Endometrium (tissue), 2 donors: ENCODE measurements at regions not wholly inside any gene's neighbourhood (a gene's known extent, or its start where the extent isn't known, plus 50 kb on each side); places are given as distances from the start of the nearest gene placed in this dataset.
"Not testable (repeated sequence)": the region's sequence is repeated elsewhere in the genome, so short reads cannot be mapped to it uniquely, and the experiment has no call there.

ENCODE experiments used
- FAIRE-seq: peaks from 2 replicates; lab custom pipeline; 2012; peaks lifted over from hg19 to GRCh38; lab: Jason Lieb, UNC
- donor health status: control.
- donor health status: control.

DNA sequence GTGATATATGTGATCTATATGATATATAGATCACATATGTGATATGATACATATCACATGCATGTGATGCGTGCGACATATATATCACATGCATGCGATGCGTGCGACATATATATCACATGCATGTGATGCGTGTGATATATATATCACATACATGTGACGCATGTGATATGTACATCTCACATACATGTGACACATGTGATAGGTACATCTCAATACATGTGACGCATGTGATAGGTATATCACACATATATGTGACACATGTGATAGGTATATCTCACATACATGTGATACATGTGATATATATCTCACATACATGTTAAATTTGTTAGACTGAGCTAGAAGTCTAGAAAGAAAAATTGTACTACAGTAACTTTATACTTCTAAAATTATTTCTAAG, 1095.9 kb downstream of the EFNA5 start:
- FAIRE-seq, result no peak

DNA sequence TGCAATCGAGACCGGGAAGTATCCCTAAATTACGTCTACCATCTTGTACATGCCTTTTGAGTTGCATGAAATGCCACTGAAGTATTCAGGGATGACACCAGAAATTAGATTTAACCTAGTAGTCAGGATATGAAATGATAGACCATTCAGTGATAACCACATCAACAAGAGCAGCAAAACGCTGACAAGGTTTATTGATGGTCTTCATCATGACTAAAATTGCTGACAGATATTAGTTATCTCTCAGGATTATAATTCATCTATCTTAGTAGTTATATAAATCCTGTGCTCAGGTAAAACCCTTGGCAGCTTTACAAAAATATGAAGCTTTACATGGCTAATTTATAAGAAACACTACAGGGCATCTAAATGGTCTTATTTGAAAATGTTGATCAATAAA, 1104.7 kb downstream of the EFNA5 start:
- FAIRE-seq, result no peak

DNA sequence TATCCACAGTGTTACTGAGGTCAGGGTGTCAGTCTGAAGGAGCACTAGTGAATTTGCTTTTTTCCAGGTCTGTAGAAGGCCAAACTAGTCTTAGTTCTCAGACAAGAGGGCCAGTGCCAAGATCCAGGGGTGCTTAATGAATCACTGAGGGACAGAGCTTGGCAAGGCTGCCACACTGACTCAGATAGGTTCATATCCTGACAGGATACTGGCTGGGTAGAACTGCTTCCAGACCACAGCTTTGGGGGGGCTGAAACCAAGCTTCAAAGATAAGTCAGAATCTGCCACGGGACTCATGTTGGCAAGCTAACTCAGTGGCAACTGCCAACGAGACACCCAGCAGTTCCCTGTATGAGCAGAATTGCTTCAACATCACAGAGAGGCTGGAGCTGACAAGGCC, 1125.4 kb downstream of the EFNA5 start:
- no peak for FAIRE-seq

DNA sequence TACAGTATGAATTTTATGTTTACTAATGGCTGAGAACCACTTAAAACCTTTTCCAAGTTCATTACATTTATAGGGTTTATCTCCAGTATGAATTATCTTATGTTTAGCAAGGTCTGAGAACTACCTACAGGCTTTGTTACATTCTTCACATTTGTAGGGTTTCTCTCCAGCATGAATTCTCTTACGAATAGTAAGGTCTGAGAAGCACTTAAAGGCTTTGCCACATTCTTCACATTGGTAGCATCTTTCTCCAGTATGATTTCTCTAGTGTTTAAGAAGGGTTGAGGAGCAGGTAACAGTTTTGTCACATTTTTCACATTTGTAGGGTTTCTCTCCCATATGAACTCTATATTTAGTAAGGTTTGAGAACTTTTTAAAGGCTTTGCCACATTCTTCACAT, 1127.4 kb downstream of the EFNA5 start:
- FAIRE-seq, result no peak

DNA sequence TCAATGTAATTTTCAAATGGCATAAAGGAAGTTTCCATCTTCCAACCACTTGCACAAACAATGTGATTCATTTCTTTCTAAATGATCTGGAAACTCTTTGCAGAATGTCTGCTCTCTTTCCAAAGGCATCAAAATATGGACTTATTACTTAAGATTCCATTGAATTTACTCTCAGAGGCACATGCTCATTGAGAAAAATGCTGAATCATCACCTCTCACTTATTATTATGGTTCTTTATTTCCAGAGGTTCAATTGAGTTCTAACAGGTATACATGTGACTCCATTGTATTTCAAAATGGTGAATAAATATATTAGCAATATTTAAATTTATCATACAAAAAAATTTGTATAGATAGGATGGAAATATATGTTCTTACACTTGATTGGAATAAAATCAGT, 1140.6 kb downstream of the EFNA5 start:
- no peak for FAIRE-seq

DNA sequence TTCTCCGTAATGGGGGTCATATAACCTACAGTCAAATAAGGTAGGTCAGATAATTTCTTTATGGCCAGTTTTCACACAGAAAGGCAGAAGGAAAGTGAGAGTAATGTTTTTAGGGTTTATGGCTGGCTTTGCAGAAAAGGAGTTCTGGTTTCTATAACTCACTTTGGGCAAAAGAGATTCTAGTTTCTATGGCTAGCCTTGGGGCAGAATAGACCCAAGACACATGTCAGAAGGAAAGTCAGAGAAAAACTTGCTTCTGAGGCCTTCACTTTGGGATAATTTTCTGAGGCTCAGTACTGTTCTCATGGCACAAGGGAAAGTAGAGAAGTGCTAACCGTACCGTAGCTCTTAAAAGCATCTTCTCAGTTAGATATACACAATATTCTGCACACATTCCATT, 1145.3 kb downstream of the EFNA5 start:
- no peak for FAIRE-seq

DNA sequence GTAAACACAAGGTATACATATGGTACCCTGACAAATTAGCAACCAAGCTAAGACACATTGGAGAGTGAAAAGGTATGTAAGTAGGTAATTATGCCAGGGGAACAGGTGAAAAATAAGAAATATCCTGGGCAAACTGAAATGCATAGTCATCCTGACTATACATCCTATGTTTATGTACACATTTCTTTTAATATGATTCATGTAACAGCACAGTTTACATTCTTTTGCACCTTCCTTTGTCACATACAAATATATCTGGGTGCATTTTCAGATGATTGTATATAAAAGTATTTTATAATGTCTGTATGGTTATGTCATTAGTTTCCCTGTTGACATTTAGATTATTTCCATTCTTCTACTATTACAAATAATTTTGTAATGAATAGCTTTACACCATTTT, 1146.9 kb downstream of the EFNA5 start:
- FAIRE-seq, result no peak

DNA sequence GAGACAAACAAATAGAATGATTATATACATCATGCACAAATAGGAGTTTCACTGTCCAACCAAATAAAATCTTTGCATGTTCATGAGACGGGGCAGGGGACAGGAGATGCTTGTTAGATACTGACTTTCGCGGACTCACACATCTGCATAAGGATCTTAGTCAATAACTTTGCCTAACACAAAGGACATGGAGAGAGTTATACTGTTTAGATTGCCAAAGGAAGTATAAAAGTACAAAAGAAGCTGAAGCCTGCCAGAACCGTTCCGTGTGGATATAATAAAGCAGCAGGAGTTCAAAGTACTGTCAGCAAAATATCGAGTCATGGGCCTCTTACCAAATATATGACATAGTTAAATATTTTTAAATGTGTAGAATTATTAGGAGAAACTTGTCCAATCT, 1148.4 kb downstream of the EFNA5 start:
- FAIRE-seq, result no peak

DNA sequence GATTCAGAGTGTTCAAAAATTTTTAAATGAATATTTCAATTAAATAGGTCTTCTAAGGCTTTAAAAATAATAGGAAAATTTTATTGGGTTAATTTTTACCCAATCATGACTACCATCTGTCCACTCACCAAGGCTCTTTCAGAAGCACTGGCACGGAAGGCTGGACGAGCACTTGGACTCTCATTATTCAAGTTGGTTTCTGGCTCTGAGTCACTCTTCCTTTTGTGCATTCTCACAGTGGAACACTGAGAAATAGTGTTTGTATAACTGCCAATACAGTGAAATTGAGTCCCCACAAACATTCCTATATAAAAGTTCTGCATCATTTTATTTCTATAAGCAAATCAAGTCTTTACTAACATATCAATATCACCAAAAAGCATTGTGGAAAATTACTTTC, 1149.0 kb downstream of the EFNA5 start:
- FAIRE-seq, result no peak

DNA sequence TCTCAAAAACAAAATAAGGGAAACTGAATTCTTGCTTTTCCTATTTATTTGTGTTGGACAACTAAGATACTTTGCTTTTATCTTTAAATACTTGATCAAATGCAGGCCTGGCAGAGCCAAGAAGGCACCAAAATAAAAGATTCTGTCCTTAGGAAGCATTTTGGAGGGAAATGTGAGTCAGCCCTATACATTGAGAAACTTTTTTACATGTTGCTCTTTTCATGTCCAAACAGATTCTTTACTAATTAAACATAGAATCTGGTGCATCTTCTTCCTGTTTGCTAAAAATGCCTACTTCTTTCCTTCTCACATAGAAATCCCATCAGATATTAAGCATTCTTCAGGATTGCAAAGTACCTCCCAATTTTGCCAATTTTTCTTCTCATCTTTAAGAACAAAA, 1160.4 kb downstream of the EFNA5 start:
- no peak for FAIRE-seq

DNA sequence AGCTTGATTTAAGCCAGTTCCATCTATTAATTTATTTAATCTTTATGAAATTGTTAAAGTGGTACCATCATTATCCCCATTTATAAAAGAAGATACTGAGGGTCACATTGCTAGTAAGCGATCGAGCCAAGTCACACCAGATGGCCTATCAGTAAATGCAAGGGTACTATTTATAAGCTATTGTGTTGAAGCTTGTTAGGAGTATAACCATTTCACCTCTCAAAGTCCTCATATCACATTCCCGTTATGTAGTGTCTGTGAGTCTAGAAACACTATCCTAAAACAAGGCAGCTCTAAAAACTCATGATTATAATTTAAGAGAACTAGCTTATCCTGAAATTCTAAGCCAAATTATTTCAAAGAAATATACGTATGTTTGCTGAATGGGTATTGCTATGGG, 1161.8 kb downstream of the EFNA5 start:
- no peak for FAIRE-seq

DNA sequence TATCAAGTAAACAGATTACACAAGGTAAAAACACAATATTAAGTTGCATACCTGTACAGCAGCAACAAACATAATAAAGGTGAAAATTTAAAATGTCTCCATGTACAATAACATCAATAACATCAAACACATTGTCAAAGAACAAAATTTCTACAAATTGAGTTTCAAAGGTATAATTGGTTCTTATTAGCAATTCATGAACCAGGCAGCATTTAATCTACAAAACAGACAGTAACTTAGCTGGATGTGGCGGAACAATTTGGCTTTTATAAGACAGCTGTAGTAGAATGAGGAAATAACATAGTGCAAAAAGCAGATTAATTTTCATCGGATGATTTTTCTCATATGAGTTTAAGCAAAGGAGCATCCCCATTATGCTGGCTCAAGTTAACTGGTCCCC, 1176.8 kb downstream of the EFNA5 start:
- FAIRE-seq, result no peak

DNA sequence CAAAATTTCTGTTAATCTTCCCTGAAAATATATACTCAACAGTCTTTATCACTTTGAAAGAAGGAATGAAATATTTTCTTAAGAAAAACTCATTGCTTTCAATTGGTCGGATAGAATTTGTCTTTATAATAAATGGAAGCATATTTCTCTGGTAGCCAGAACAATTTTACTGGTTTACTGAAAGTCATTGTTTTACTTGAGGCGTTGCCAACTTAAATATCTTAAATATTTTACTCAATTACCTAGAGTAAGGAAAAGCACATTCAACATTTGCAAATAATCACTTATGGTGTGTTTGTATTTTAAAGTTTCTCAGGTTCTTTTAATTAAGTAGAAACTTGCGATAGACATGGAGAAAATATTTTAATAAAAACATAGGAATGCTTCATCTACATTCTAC, 1181.7 kb downstream of the EFNA5 start:
- no peak for FAIRE-seq

DNA sequence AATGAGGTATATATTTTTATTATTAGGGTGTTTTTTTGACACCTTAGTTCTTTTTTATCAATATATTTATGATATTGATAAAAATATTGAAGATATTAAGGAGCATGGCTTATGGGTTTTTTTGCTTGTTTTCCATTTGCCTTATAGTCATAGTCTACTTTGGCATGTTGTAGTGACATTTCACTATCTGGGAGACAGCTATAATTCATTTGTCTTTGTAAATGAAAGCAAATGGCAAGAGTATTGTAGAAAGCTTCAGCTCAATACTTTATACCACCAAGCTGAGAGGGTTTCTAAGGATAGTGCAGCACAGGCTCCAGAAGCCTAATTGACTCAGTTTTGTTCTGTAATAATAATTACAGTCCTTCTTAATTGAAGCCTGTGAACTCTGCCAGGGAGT, 1182.3 kb downstream of the EFNA5 start:
- no peak for FAIRE-seq

DNA sequence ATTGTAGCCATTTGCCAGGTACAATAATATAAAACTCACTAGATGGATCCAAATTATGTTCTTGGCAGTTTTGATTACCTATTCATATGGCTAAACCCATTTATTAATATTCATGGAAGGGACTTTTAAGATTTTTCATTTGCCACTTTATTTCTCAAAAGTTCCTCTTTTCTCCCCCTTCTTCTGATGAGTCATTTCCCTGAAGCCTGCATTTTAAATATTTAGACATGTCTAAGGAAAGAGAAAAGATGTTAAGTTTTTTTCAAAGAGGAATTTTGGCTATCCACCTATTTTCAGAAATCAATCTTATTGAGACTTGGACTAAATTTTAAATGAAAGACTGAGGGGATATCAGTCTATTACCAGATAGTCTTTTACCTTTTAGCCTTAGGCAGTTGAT, 1189.4 kb downstream of the EFNA5 start:
- FAIRE-seq, result no peak

DNA sequence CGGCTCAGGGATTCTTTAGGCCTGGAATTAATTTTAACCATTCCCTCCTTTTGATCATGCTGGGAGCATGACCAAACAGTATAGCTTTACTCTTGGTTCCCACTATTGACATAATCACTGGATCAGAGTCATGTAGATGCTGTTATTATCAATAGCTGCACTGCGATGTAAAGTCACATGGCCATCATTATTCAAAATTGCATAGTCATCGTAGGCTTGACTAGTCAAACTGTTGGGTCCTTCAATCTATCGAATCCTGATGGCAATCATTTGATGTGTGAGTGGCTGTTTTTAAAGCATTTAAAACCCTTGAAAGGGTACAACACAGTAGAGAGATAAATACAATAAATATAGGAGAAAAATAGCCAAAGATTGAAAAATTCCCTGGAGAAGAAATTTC, 1194.1 kb downstream of the EFNA5 start:
- no peak for FAIRE-seq

DNA sequence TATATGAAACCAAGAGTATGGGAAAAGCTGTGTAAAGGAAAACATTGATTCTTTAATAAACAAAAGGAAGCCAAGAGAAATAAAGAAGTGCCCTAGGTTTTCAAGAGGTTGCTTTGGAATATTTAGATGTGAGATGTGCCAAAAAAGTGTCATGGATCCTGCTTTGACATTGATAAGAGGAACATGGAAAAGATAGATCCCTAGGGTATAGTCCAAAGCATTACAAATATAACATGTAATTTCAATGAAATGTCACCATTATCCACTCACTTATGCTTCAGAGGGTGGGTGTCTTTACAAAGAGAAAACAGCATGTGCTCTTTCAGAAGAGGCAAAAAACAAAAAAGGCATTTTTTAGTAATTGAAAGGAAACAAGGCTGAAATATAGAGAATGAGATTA, 1196.7 kb downstream of the EFNA5 start:
- FAIRE-seq, result no peak

DNA sequence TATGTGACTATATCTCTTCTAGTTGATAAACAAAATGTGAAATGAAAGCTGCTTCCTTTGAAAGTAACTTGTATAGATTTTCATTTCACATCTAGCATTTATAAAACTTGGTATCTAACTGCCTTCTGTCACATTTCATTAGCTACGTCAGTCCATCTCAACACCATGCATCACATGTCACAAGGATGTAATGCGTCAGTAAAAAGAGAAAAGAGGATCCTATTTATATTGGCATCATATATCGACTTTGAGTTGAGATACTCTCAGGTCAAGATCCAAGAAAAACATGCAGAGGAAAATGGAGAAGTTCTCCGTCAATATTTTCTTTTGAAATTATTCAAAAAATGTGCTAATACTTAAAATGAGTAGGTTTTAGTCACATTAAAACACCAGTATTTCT, 1211.2 kb downstream of the EFNA5 start:
- FAIRE-seq, result no peak

DNA sequence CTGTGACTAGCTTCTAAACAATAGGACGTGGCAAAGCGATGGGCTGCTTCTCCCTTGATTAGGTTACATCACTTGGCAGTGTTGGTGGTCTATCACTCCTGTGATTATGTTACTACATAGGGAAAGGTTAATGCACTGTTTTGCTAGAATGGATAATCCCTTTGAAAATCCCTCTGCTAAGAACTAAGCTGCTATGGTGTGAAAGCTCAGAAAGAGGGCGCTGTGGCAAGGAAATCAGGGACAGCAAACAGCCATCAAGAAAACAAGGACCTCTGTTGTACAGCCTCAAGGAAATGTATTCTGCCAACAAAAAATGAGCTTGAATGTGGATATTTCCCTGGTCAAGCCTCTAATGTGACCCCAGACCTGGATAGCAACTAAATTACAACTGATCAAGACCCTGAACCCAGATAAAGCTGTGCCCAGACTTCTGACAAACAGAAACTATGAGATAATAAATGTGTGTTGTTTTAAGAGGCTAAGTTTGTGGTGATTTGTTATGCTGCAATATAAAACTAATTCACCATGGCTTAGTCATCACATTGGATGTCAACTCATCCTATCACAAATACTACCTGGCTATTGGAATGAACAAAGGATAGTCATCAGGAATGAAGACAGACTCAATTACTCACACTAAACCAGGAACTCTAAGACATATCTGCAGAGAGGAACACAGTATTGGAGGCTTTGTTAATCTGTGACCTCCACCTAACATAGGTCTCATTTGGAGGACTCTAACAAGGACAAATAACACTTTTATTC, 1215.9 kb downstream of the EFNA5 start:
- FAIRE-seq, result no peak

DNA sequence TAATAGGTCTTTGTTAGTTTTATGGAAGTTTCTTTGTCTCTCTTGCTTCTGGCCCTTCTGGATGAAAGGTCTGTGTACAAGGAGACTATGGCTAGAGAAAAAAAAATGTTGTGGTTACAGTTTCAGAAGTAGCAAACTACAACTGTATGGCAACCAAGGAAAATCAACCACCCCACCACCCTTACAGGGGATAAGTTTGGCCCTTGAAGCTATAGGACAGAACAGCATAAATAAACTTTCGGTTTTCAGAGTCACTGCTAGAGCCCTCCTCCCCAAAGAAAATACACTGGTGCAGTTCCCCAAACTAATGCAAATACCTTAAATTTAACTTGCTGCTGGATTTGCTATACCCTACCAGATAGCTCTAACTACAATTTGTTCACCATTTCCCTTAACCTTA, 1216.7 kb downstream of the EFNA5 start:
- FAIRE-seq, result no peak

DNA sequence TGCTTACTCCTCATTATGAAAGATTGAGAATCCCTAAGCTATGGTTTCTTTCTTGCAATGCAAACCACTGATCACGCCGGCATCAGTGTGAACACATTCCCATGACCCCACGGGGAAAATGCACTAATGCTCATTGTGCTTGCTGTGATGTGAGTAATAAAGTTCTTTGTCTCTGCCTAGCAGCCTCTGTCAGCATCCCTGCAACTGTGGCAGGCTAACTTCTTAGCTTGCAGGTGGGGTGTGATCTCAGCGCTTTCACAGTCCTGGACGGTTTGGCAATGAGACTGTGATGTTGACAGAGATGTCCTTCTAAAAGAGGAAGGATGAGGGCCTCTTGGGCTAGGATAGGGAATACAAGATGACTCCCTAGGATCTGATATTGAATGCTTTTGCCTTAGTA, 1218.7 kb downstream of the EFNA5 start:
- no peak for FAIRE-seq

DNA sequence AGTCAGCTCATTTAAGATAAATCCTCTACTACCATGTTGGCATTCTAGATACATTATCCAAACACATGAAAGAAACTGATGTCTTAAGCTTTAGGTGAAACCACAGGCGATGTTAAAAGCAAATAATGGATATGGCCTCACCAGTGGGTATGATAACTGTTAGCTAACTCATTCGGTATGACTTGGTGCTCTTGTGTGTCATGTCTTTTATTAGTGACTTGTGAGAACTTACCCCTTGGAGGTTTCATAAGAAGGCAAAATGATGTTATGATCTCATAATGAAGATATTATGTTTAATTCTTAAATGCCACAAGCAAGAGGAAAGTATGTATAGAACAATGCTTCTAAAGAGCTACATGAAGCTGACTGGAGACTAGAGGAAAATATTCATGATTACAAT, 1227.0 kb downstream of the EFNA5 start:
- FAIRE-seq, result no peak

DNA sequence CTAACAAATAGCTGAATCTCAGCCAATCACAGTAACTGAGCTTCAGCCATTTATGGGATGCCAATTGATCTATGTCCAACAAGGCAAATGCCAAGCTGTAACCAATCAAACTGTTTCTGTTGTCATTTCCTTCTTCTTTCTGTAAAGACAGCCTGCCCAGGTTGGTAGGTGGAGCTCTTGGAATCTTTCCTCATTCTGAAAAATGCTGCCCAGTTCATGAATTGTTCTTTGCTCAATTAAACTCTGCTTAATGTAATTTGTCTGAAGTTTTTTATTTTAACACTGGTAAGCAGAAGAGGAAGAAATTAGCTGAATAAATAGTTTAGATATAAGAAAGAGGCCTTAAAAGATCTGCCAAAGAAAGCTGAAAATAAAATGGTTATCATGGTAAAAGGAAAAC, 1235.6 kb downstream of the EFNA5 start:
- FAIRE-seq, result no peak

DNA sequence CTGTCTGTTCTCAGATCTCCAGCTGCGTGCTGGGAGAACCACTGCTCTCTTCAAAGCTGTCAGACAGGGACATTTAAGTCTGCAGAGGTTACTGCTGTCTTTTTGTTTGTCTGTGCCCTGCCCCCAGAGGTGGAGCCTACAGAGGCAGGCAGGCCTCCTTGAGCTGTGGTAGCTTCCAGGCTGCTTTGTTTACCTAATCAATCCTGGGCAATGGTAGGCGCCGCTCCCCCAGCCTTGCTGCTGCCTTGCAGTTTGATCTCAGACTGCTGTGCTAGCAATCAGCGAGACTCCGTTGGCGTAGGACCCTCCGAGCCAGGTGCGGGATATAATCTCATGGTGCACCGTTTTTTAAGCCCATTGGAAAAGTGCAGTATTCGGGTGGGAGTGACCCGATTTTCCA, 1240.0 kb downstream of the EFNA5 start:
- FAIRE-seq, result not testable (repeated sequence)
